T-helper 22 cell (primary cell): ENCODE measurements at regions not wholly inside any gene's neighbourhood (a gene's known extent, or its start where the extent isn't known, plus 50 kb on each side); places are given as distances from the start of the nearest gene placed in this dataset.

Source experiments
- DNase-seq: peaks from one replicate; pipeline ENCODE4 v3.0.0-alpha.2; 2020; ENCODE audit warnings: low read depth

GRCh38 chr3:176554791-176555654 is 642.3 kb downstream of the TBL1XR1 start:
- DNase-seq: no peak

GRCh38 chr3:176554264-176554663 is 643.0 kb downstream of the TBL1XR1 start:
- DNase-seq: no peak

GRCh38 chr3:176526942-176527341 is 670.3 kb downstream of the TBL1XR1 start:
- DNase-seq: no peak

- DNase-seq: no peak
These were observed 671.1 kb downstream of the TBL1XR1 start for GRCh38 chr3:176526225-176526624.

GRCh38 chr3:176523114-176523513 is 674.2 kb downstream of the TBL1XR1 start:
- DNase-seq: no peak

- DNase-seq: no peak
These were observed 674.8 kb downstream of the TBL1XR1 start for GRCh38 chr3:176522436-176522835.

GRCh38 chr3:176521531-176522175 is 675.6 kb downstream of the TBL1XR1 start:
- DNase-seq: no peak

- DNase-seq: no peak
These were observed 683.0 kb downstream of the TBL1XR1 start for GRCh38 chr3:176514297-176514696.

- no peak for DNase-seq
These were observed 683.7 kb downstream of the TBL1XR1 start for GRCh38 chr3:176513604-176514003.

- no peak for DNase-seq
These were observed 685.2 kb downstream of the TBL1XR1 start for GRCh38 chr3:176512037-176512436.

- no peak for DNase-seq
These were observed 687.2 kb downstream of the TBL1XR1 start for GRCh38 chr3:176510097-176510496.

GRCh38 chr3:176505878-176506621 is 691.2 kb downstream of the TBL1XR1 start:
- DNase-seq: no peak

GRCh38 chr3:176491084-176491483 is 706.2 kb downstream of the TBL1XR1 start:
- no peak for DNase-seq

- no peak for DNase-seq
These were observed 706.9 kb downstream of the TBL1XR1 start for GRCh38 chr3:176490357-176490756.

GRCh38 chr3:176479248-176479647 is 718.0 kb downstream of the TBL1XR1 start:
- DNase-seq: no peak

GRCh38 chr3:176469694-176470205 is 727.5 kb downstream of the TBL1XR1 start:
- DNase-seq: no peak

- DNase-seq: no peak
These were observed 733.7 kb downstream of the TBL1XR1 start for GRCh38 chr3:176463610-176464009.

GRCh38 chr3:176447369-176447768 is 749.9 kb downstream of the TBL1XR1 start:
- no peak for DNase-seq

GRCh38 chr3:176442326-176442725 is 755.0 kb downstream of the TBL1XR1 start:
- DNase-seq: no peak

GRCh38 chr3:176439729-176440128 is 757.6 kb downstream of the TBL1XR1 start:
- DNase-seq: no peak

- DNase-seq: no peak
These were observed 765.3 kb downstream of the TBL1XR1 start for GRCh38 chr3:176431991-176432390.

- no peak for DNase-seq
These were observed 766.3 kb downstream of the TBL1XR1 start for GRCh38 chr3:176431038-176431418.
